ENCODE measurements at regions not wholly inside any gene's neighbourhood (a gene's known extent, or its start where the extent isn't known, plus 50 kb on each side); places are given as distances from the start of the nearest gene placed in this dataset.

GRCh38 chr1:106524631-106525030 lies 531.8 kb upstream of the PRMT6 start:
- 70% methylated on average over 3 of the region's 3 CpGs for WGBS
- H3K4me3 ChIP-seq (ENCODE audit: low read depth in 1 of 3, low read length in 3 of 3): no peak overlapping the region
- no peaks in the 10 kb centered on the region for H3K4me1 ChIP-seq (ENCODE audit: control insufficient read depth in 4 of 4, insufficient read depth in 4 of 4, low read length in 3 of 4)
- H3K27me3 ChIP-seq (ENCODE audit: control insufficient read depth in 4 of 4, insufficient read depth in 4 of 4, low read length in 3 of 4): no peaks in the 10 kb centered on the region
- H3K9me3 ChIP-seq (ENCODE audit: control insufficient read depth in 4 of 4, low read length in 3 of 4): no peaks in the 10 kb centered on the region
- no peak overlapping the region for H3K27ac ChIP-seq (ENCODE audit: low read depth in 1 of 2, low read length in 2 of 2)
- H3K36me3 ChIP-seq (ENCODE audit: control insufficient read depth in 4 of 4, insufficient read depth in 3 of 4, low read depth in 1 of 4, low read length in 3 of 4): no peaks in the 10 kb centered on the region
- DNase-seq (ENCODE audit: low spot score): no peak
- no peak overlapping the region for H3K9ac ChIP-seq (ENCODE audit: low read depth in 1 of 2, low read length in 2 of 2)
- TF ChIP-seq YY1 (IDR thresholded peaks at IDR 0.05) (no peak), JUND (IDR thresholded peaks at IDR 0.05) (no peak), RXRA (IDR thresholded peaks at IDR 0.05) (no peak)

DNA sequence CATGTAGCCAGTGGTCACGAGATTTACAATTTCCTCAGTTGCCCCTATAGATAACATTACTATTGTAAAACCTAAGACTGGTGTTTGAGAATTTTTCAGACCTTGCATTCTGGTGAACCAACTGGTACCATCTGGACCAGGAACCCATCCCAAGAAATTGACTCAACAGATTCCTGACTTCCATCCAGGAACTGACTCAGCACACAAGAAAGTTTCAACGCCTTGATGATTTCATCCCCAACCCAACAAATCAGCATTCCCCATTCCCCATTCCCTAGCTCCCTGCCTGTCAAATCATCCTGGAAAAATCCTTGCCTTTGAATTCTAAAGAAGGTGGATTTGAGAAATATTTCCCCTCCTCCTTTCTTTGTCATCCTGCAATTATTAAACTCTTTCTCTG lies 529.8 kb upstream of the PRMT6 start:
- TF ChIP-seq, protein P1, sequence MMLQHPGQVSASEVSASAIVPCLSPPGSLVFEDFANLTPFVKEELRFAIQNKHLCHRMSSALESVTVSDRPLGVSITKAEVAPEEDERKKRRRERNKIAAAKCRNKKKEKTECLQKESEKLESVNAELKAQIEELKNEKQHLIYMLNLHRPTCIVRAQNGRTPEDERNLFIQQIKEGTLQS (IDR thresholded peaks at IDR 0.05): no peak
- no peak for TF ChIP-seq FOXA1 (IDR thresholded peaks at IDR 0.05)
- TF ChIP-seq JUND (IDR thresholded peaks at IDR 0.05): no peak
- no peak for TF ChIP-seq SP1 (IDR thresholded peaks at IDR 0.05)
- no peaks in the 10 kb centered on the region for H3K4me1 ChIP-seq (ENCODE audit: control insufficient read depth in 4 of 4, insufficient read depth in 4 of 4, low read length in 3 of 4)
- WGBS: 50% methylated on average over 2 of the region's 2 CpGs
- peaks cover 0 to 2% (median 0%) of the 10 kb centered on the region in 4 donors for H3K9me3 ChIP-seq (ENCODE audit: control insufficient read depth in 4 of 4, low read length in 3 of 4)
- H3K27me3 ChIP-seq (ENCODE audit: control insufficient read depth in 4 of 4, insufficient read depth in 4 of 4, low read length in 3 of 4): no peaks in the 10 kb centered on the region
- no peak overlapping the region for H3K9ac ChIP-seq (ENCODE audit: low read depth in 1 of 2, low read length in 2 of 2)
- H3K27ac ChIP-seq (ENCODE audit: low read depth in 1 of 2, low read length in 2 of 2): no peak overlapping the region
- DNase-seq (ENCODE audit: low spot score): no peak
- no peak overlapping the region for H3K4me3 ChIP-seq (ENCODE audit: low read depth in 1 of 3, low read length in 3 of 3)
- H3K36me3 ChIP-seq (ENCODE audit: control insufficient read depth in 4 of 4, insufficient read depth in 3 of 4, low read depth in 1 of 4, low read length in 3 of 4): no peaks in the 10 kb centered on the region

GRCh38 chr1:106534612-106535011 lies 521.9 kb upstream of the PRMT6 start:
- Histone ChIP-seq H3K27ac (ENCODE audit: low read depth in 1 of 2, low read length in 2 of 2) (no peak overlapping the region), H3K27me3 (ENCODE audit: control insufficient read depth in 4 of 4, insufficient read depth in 4 of 4, low read length in 3 of 4) (no peaks in the 10 kb centered on the region), H3K9me3 (ENCODE audit: control insufficient read depth in 4 of 4, low read length in 3 of 4) (peaks cover 0 to 6% (median 0%) of the 10 kb centered on the region in 4 donors), H3K36me3 (ENCODE audit: control insufficient read depth in 4 of 4, insufficient read depth in 3 of 4, low read depth in 1 of 4, low read length in 3 of 4) (no peaks in the 10 kb centered on the region), H3K9ac (ENCODE audit: low read depth in 1 of 2, low read length in 2 of 2) (no peak overlapping the region), H3K4me1 (ENCODE audit: control insufficient read depth in 4 of 4, insufficient read depth in 4 of 4, low read length in 3 of 4) (no peaks in the 10 kb centered on the region), H3K4me3 (ENCODE audit: low read depth in 1 of 3, low read length in 3 of 3) (no peak overlapping the region)
- TF ChIP-seq, protein P1 (IDR thresholded peaks at IDR 0.05): no peak
- TF ChIP-seq, protein P2, sequence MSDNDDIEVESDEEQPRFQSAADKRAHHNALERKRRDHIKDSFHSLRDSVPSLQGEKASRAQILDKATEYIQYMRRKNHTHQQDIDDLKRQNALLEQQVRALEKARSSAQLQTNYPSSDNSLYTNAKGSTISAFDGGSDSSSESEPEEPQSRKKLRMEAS (IDR thresholded peaks at IDR 0.05): no peak
- TF ChIP-seq YY1 (IDR thresholded peaks at IDR 0.05) (no peak), CTCF (IDR thresholded peaks at IDR 0.05; ENCODE audit: low read depth, low read length, missing input control) (no peak), RAD21 (IDR thresholded peaks at IDR 0.05) (no peak), FOXA1 (IDR thresholded peaks at IDR 0.05) (no peak), HNF4A (conservative IDR thresholded peaks at IDR 0.05) (no peak), JUND (IDR thresholded peaks at IDR 0.05) (no peak), RXRA (IDR thresholded peaks at IDR 0.05) (no peak), FOXA2 (IDR thresholded peaks at IDR 0.05) (no peak), EGR1 (IDR thresholded peaks at IDR 0.05; ENCODE audit: low read depth in 2 of 2) (no peak)
- TF ChIP-seq, protein P3, sequence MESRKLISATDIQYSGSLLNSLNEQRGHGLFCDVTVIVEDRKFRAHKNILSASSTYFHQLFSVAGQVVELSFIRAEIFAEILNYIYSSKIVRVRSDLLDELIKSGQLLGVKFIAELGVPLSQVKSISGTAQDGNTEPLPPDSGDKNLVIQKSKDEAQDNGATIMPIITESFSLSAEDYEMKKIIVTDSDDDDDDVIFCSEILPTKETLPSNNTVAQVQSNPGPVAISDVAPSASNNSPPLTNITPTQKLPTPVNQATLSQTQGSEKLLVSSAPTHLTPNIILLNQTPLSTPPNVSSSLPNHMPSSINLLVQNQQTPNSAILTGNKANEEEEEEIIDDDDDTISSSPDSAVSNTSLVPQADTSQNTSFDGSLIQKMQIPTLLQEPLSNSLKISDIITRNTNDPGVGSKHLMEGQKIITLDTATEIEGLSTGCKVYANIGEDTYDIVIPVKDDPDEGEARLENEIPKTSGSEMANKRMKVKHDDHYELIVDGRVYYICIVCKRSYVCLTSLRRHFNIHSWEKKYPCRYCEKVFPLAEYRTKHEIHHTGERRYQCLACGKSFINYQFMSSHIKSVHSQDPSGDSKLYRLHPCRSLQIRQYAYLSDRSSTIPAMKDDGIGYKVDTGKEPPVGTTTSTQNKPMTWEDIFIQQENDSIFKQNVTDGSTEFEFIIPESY (IDR thresholded peaks at IDR 0.05): no peak
- DNase-seq (ENCODE audit: low spot score): no peak
- 51% methylated on average over 2 of the region's 2 CpGs for whole genome bisulfite sequencing

Measured in liver (tissue), 8 donors.